Bronchial epithelial cell (primary cell): ENCODE measurements at regions not wholly inside any gene's neighbourhood (a gene's known extent, or its start where the extent isn't known, plus 50 kb on each side); places are given as distances from the start of the nearest gene placed in this dataset.
A peak's percentile ranks its signal among the peaks of the same experiment; 100 is the strongest.
"Not testable (repeated sequence)": the region's sequence is repeated elsewhere in the genome, so short reads cannot be mapped to it uniquely, and the experiment has no call there.

ENCODE experiments used
- DNase-seq: peaks from one replicate; pipeline ENCODE4 v3.0.0-alpha.2; 2010; ENCODE audit warnings: low read depth
- FAIRE-seq: peaks from 2 replicates; lab custom pipeline; 2011; peaks lifted over from hg19 to GRCh38; lab: Jason Lieb, UNC
- H3K27me3 ChIP-seq: 2 replicates; pipeline ENCODE4 v1.5.1; 2011; ENCODE audit warnings: low read length; ENCODE audit not compliant: control insufficient read depth, insufficient read depth
- H3K36me3 ChIP-seq: 2 replicates; pipeline ENCODE4 v1.5.1; 2011; ENCODE audit warnings: low read length; ENCODE audit not compliant: control insufficient read depth, insufficient read depth
- H3K4me3 ChIP-seq: 2 replicates; pipeline ENCODE4 v1.5.1; 2011; ENCODE audit warnings: mild to moderate bottlenecking, low read depth, low read length, control low read depth
- CTCF ChIP-seq: IDR thresholded peaks from 2 replicates; pipeline ENCODE4 v1.5.1; 2011; ENCODE audit warnings: mild to moderate bottlenecking, moderate library complexity, low read length, control low read depth, inconsistent platforms; ENCODE audit not compliant: insufficient read depth, severe bottlenecking

GRCh38 chr1:101595881-101596374 lies 359.1 kb downstream of the S1PR1 start:
- no peak for TF ChIP-seq CTCF
- no peaks in the 10 kb centered on the region for H3K36me3 ChIP-seq
- no peaks in the 10 kb centered on the region for H3K27me3 ChIP-seq
- no peak overlapping the region for H3K4me3 ChIP-seq
- DNase-seq (no peak), FAIRE-seq (no peak)

GRCh38 chr1:101600615-101601014 lies 363.8 kb downstream of the S1PR1 start:
- FAIRE-seq, H3K27me3 ChIP-seq, H3K36me3 ChIP-seq, DNase-seq, H3K4me3 ChIP-seq: not testable (repeated sequence)

- Histone ChIP-seq H3K36me3 (no peaks in the 10 kb centered on the region), H3K27me3 (no peaks in the 10 kb centered on the region), H3K4me3 (no peak overlapping the region)
- DNase-seq, result no peak
- no peak for TF ChIP-seq CTCF
- no peak for FAIRE-seq
Measured at GRCh38 chr1:101603726-101604125, 366.9 kb downstream of the S1PR1 start.

GRCh38 chr1:101605878-101606277 lies 369.1 kb downstream of the S1PR1 start:
- FAIRE-seq (no peak), DNase-seq (no peak)
- Histone ChIP-seq H3K27me3 (no peaks in the 10 kb centered on the region), H3K36me3 (no peaks in the 10 kb centered on the region), H3K4me3 (no peak overlapping the region)
- TF ChIP-seq CTCF, result no peak

- H3K36me3 ChIP-seq, result no peaks in the 10 kb centered on the region
- peak; percentile 17 for DNase-seq
Measured at GRCh38 chr1:101613546-101613945, 376.7 kb downstream of the S1PR1 start.

GRCh38 chr1:101618900-101619299 lies 377.8 kb downstream of the OLFM3 start:
- no peak for FAIRE-seq
- no peaks in the 10 kb centered on the region for H3K27me3 ChIP-seq
- no peaks in the 10 kb centered on the region for H3K36me3 ChIP-seq
- H3K4me3 ChIP-seq, result no peak overlapping the region
- TF ChIP-seq CTCF, result no peak
- DNase-seq, result no peak

More at GRCh38 chr1:101613546-101613945, 376.7 kb downstream of the S1PR1 start:
- Histone ChIP-seq H3K4me3 (no peak overlapping the region), H3K27me3 (no peaks in the 10 kb centered on the region)
- no peak for FAIRE-seq
- no peak for TF ChIP-seq CTCF
